H1 (cell line): ENCODE measurements at regions not wholly inside any gene's neighbourhood (a gene's known extent, or its start where the extent isn't known, plus 50 kb on each side); places are given as distances from the start of the nearest gene placed in this dataset.

Source experiments
- CTCF ChIA-PET: fragments of 300-600 bp; sonication (Branson Sonifier 250); formaldehyde crosslinking; loops from one replicate; lab custom pipeline; 2021; ENCODE audit not compliant: partially characterized antibody; lab: Charles Lee
- POLR2A ChIA-PET: fragments of 300-600 bp; sonication (Branson Sonifier 250); formaldehyde crosslinking; loops from one replicate; lab custom pipeline; 2021; ENCODE audit warnings: inconsistent platforms; ENCODE audit not compliant: partially characterized antibody; lab: Charles Lee
- DNase-seq, 2 experiments: peaks; one replicate each; pipeline versions ENCODE4 v3.0.0 to v3.0.0-alpha.2; 2010 to 2022; ENCODE audit warnings: low spot score in 2 of 2, low read depth in 1 of 2, mixed read lengths in 1 of 2
- FAIRE-seq: peaks from 2 replicates; lab custom pipeline; 2011; peaks lifted over from hg19 to GRCh38; lab: Jason Lieb, UNC
- H2AFZ ChIP-seq: 2 replicates; pipeline ENCODE4 v1.8.1; 2012; ENCODE audit warnings: low read length, inconsistent platforms
- H2AK5ac ChIP-seq: 2 replicates; pipeline ENCODE4 v1.6.1; 2013; ENCODE audit warnings: low read depth, low read length
- H2BK120ac ChIP-seq: replicated peaks from 2 replicates; pipeline ENCODE3; 2013; ENCODE audit warnings: low read depth, low read length, inconsistent platforms
- H2BK12ac ChIP-seq: 2 replicates; pipeline ENCODE4 v1.6.1; 2013; ENCODE audit warnings: low read depth, low read length
- H2BK15ac ChIP-seq: 2 replicates; pipeline ENCODE4 v1.6.1; 2013; ENCODE audit warnings: low read length
- H2BK20ac ChIP-seq: 2 replicates; pipeline ENCODE4 v1.6.1; 2013; ENCODE audit warnings: low read length
- H2BK5ac ChIP-seq: 2 replicates; pipeline ENCODE4 v1.6.1; 2013; ENCODE audit warnings: low read depth, low read length
- H3K14ac ChIP-seq: 2 replicates; pipeline ENCODE4 v1.6.1; 2013; ENCODE audit warnings: inconsistent platforms; ENCODE audit not compliant: insufficient read length
- H3K18ac ChIP-seq: 2 replicates; pipeline ENCODE4 v1.6.1; 2013; ENCODE audit warnings: low read length; ENCODE audit errors: extremely low read depth
- H3K23ac ChIP-seq: 2 replicates; pipeline ENCODE4 v1.6.1; 2013; ENCODE audit warnings: inconsistent platforms; ENCODE audit not compliant: insufficient read length
- H3K23me2 ChIP-seq: 2 replicates; pipeline ENCODE4 v1.6.1; 2013; ENCODE audit warnings: low read depth, low read length
- H3K27ac ChIP-seq: 2 replicates; pipeline ENCODE4 v1.6.1; 2011; ENCODE audit warnings: low read depth, low read length, inconsistent platforms
- H3K27me3 ChIP-seq, 4 experiments: replicated peaks in 1 of 4; 1 replicate in 1 of 4; 2 replicates in 3 of 4; pipeline versions ENCODE4 v1.6.1 to v1.8.1; 2011 to 2013; ENCODE audit warnings: low read length in 3 of 4, mild to moderate bottlenecking in 3 of 4, inconsistent platforms in 2 of 4, mixed read lengths in 2 of 4, moderate library complexity in 1 of 4; ENCODE audit not compliant: control insufficient read depth in 3 of 4, insufficient read depth in 3 of 4; ENCODE audit errors: extremely low read depth in 1 of 4
- H3K36me3 ChIP-seq, 4 experiments: 2 replicates each; pipeline versions ENCODE4 v1.6.1 to v1.8.1; 2011 to 2013; ENCODE audit warnings: mild to moderate bottlenecking in 4 of 4, low read length in 3 of 4, moderate library complexity in 2 of 4, control low read depth in 1 of 4, inconsistent platforms in 1 of 4; ENCODE audit not compliant: insufficient read depth in 4 of 4, control insufficient read depth in 2 of 4
- H3K4ac ChIP-seq: replicated peaks from 2 replicates; pipeline ENCODE3; 2013; ENCODE audit warnings: low read length, low read depth, mixed read lengths, inconsistent platforms; ENCODE audit not compliant: insufficient read length
- H3K4me1 ChIP-seq, 4 experiments: replicated peaks in 1 of 4; 1 replicate in 1 of 4; 2 replicates in 3 of 4; pipeline versions ENCODE4 v1.6.1 to v1.8.1; 2011 to 2013; ENCODE audit warnings: low read length in 3 of 4, inconsistent platforms in 2 of 4, mixed read lengths in 1 of 4; ENCODE audit not compliant: insufficient read depth in 4 of 4, control insufficient read depth in 3 of 4
- H3K4me2 ChIP-seq, 2 experiments: 2 replicates each; pipeline versions ENCODE4 v1.6.1 to v1.8.1; 2011 to 2013; ENCODE audit warnings: low read depth in 2 of 2, low read length in 2 of 2, control low read depth in 1 of 2, inconsistent platforms in 1 of 2, mild to moderate bottlenecking in 1 of 2; ENCODE audit not compliant: insufficient read depth in 1 of 2
- H3K4me3 ChIP-seq, 4 experiments: fragments of 200-600, 300-600 bp in 1 of 4; sonication (generic), shearing (Covaris generic), sonication (Bioruptor Twin) in 1 of 4; 2 replicates each; pipeline versions ENCODE4 v1.5.1 to v1.8.1; 2011 to 2016; ENCODE audit warnings: low read length in 4 of 4, low read depth in 3 of 4, control low read depth in 2 of 4, inconsistent platforms in 2 of 4, mild to moderate bottlenecking in 2 of 4, mixed read lengths in 1 of 4, moderate library complexity in 1 of 4; ENCODE audit not compliant: insufficient read depth in 2 of 4; ENCODE audit errors: extremely low read depth in 1 of 4
- H3K56ac ChIP-seq: replicated peaks from 2 replicates; pipeline ENCODE3; 2013; ENCODE audit warnings: low read depth, mild to moderate bottlenecking, mixed read lengths, low read length, inconsistent platforms; ENCODE audit not compliant: insufficient read length
- H3K79me1 ChIP-seq: 2 replicates; pipeline ENCODE4 v1.6.1; 2013; ENCODE audit warnings: low read depth, low read length, control low read depth
- H3K79me2 ChIP-seq, 2 experiments: 2 replicates each; pipeline versions ENCODE4 v1.6.1 to v1.8.1; 2012 to 2013; ENCODE audit warnings: low read length in 2 of 2, mild to moderate bottlenecking in 2 of 2, inconsistent platforms in 1 of 2; ENCODE audit not compliant: insufficient read depth in 2 of 2, control insufficient read depth in 1 of 2
- H3K9ac ChIP-seq, 4 experiments: replicated peaks in 1 of 4; 1 replicate in 1 of 4; 2 replicates in 3 of 4; pipeline versions ENCODE4 v1.6.1 to v1.8.1; 2011 to 2013; ENCODE audit warnings: low read depth in 3 of 4, low read length in 3 of 4, control low read depth in 2 of 4, mild to moderate bottlenecking in 2 of 4, moderate library complexity in 2 of 4, inconsistent platforms in 1 of 4; ENCODE audit errors: extremely low read depth in 1 of 4
- H3K9me3 ChIP-seq, 2 experiments: 2 replicates each; pipeline versions ENCODE4 v1.6.1 to v1.8.1; 2012 to 2013; ENCODE audit warnings: mild to moderate bottlenecking in 2 of 2, moderate library complexity in 2 of 2, control low read depth in 1 of 2, inconsistent platforms in 1 of 2, low read depth in 1 of 2, low read length in 1 of 2, mixed read lengths in 1 of 2; ENCODE audit not compliant: insufficient read depth in 2 of 2
- H4K20me1 ChIP-seq, 2 experiments: replicated peaks in 1 of 2; 2 replicates each; pipeline versions ENCODE3 to v1.8.1; 2011 to 2013; ENCODE audit warnings: inconsistent platforms in 2 of 2, low read length in 2 of 2, mild to moderate bottlenecking in 1 of 2; ENCODE audit not compliant: insufficient read depth in 2 of 2, control insufficient read depth in 1 of 2
- H4K5ac ChIP-seq: 2 replicates; pipeline ENCODE4 v1.6.1; 2013; ENCODE audit warnings: low read length, low read depth, mixed read lengths, inconsistent platforms; ENCODE audit not compliant: insufficient read length
- H4K8ac ChIP-seq: 2 replicates; pipeline ENCODE4 v1.8.0; 2013; ENCODE audit warnings: mild to moderate bottlenecking, moderate library complexity, low read length, inconsistent platforms; ENCODE audit not compliant: insufficient read depth; ENCODE audit errors: extremely low read depth
- H4K91ac ChIP-seq: replicated peaks from 2 replicates; pipeline ENCODE3; 2013; ENCODE audit warnings: low read length, mixed read lengths, inconsistent platforms; ENCODE audit not compliant: insufficient read length
- ASH2L ChIP-seq: fragments of 200-600, 300-600 bp; sonication (generic); IDR thresholded peaks from one replicate; pipeline ENCODE4 v1.7.1; 2017; ENCODE audit warnings: low read length
- CHD1 ChIP-seq: IDR thresholded peaks from 2 replicates; pipeline ENCODE4 v1.6.1; 2012; ENCODE audit warnings: low read depth, low read length, improper control_type of control experiment
- JUND ChIP-seq: IDR thresholded peaks from 2 replicates; pipeline ENCODE4 v1.6.1; 2011; ENCODE audit warnings: mild to moderate bottlenecking, improper control_type of control experiment, low read length
- PHF8 ChIP-seq: fragments of 200-600 bp; sonication (generic); conservative IDR thresholded peaks from 2 replicates; pipeline ENCODE4 v1.7.1; 2012; ENCODE audit warnings: low read depth, mild to moderate bottlenecking, inconsistent platforms, low read length, moderate library complexity
- RBBP5 ChIP-seq: IDR thresholded peaks from 2 replicates; pipeline ENCODE4 v1.7.1; 2012; ENCODE audit warnings: low read depth, mild to moderate bottlenecking, inconsistent platforms, low read length, moderate library complexity, borderline replicate concordance
- RFX5 ChIP-seq: IDR thresholded peaks from 2 replicates; pipeline ENCODE4 v1.6.1; 2011; ENCODE audit warnings: low read depth, low read length, improper control_type of control experiment, borderline replicate concordance
- SIN3A ChIP-seq, 2 experiments: IDR thresholded peaks in 1 of 2; conservative IDR thresholded peaks in 1 of 2; 2 replicates each; pipeline ENCODE4 v1.6.1; 2011 to 2012; ENCODE audit warnings: low read length in 2 of 2, improper control_type of control experiment in 1 of 2, low read depth in 1 of 2, mild to moderate bottlenecking in 1 of 2
- SIX5 ChIP-seq: IDR thresholded peaks from 2 replicates; pipeline ENCODE4 v1.6.1; 2011; ENCODE audit warnings: mild to moderate bottlenecking, low read depth, low read length
- TBP ChIP-seq: IDR thresholded peaks from 2 replicates; pipeline ENCODE4 v1.6.1; 2011; ENCODE audit warnings: low read depth, low read length, improper control_type of control experiment
- WGBS, 2 experiments: shearing (Covaris generic) in 1 of 2; methylation state at CpG; one replicate each; pipeline versions ENCODE4 v1.1.6 to v1.1.7; 2013 to 2015; ENCODE audit warnings: low lambda C conversion rate in 2 of 2, mixed read lengths in 2 of 2, inconsistent platforms in 1 of 2, low coverage in 1 of 2, missing lambda C conversion rate in 1 of 2; ENCODE audit not compliant: insufficient replicate concordance in 2 of 2, insufficient coverage in 1 of 2, insufficient read length in 1 of 2; ENCODE audit errors: extremely low coverage in 1 of 2, missing lambda C conversion rate in 1 of 2; 5-methylcytosine and 5-hydroxymethylcytosine counted together
- TF ChIP-seq, protein P1 (sequence below): IDR thresholded peaks from 2 replicates; pipeline ENCODE4 v1.6.1; 2011; ENCODE audit warnings: low read depth, mild to moderate bottlenecking, low read length; ENCODE audit not compliant: insufficient read depth

DNA sequence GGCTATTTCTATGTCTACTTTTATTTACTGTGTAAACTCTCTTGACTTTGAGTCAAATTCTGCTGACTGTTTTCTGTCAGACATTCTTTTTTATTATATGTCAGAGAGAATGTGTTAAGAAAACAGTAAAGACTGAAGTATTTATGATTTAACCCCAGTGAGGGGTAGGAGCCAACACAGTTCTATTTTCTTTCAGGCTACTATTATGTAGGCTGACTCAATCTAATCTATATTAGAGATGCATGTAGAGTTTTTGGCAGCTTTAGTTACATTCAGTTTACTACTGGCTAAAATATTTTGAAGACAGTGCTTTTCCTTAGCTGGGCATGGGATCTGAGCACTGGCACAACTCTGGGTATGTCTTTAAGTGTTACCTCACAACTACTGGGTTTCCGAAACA, 1108.0 kb downstream of the CDH11 start:
- H2AFZ ChIP-seq, result no peak overlapping the region
- H3K4ac ChIP-seq, result no peak overlapping the region
- no peak overlapping the region for H3K4me3 ChIP-seq
- H2AK5ac ChIP-seq, result no peak overlapping the region
- CTCF ChIA-PET, result no interaction called here
- H4K20me1 ChIP-seq, result no peaks in the 10 kb centered on the region
- H3K27me3 ChIP-seq, result peaks cover 0 to 1% (median 0%) of the 10 kb centered on the region in 4 experiments; a peak in 1 of 7 replicates
- no peaks in the 10 kb centered on the region; the same call in 1 of the 2 replicates for H3K23me2 ChIP-seq
- no peak overlapping the region for H2BK120ac ChIP-seq
- no peak overlapping the region for H2BK5ac ChIP-seq
- H3K27ac ChIP-seq, result no peak overlapping the region
- no peak overlapping the region for H2BK15ac ChIP-seq
- no peak overlapping the region for H3K14ac ChIP-seq
- peaks cover 0 to 3% of the 10 kb centered on the region in 2 experiments; a peak in 2 of 4 replicates for H3K9me3 ChIP-seq
- no peak overlapping the region for H3K9ac ChIP-seq
- H4K5ac ChIP-seq, result no peak overlapping the region
- no peak overlapping the region for H3K18ac ChIP-seq
- FAIRE-seq, result no peak
- H3K36me3 ChIP-seq, result no peaks in the 10 kb centered on the region
- POLR2A ChIA-PET, result no interaction called here
- no peak overlapping the region for H4K8ac ChIP-seq
- H3K4me1 ChIP-seq, result no peaks in the 10 kb centered on the region
- H2BK12ac ChIP-seq, result no peak overlapping the region
- 85% methylated on average over 1 of the region's 1 CpG; no CpG with 5 or more reads in 1 of the 2 experiments for whole genome bisulfite sequencing, 2 experiments
- no peak overlapping the region for H4K91ac ChIP-seq
- H3K56ac ChIP-seq, result no peak overlapping the region
- H3K23ac ChIP-seq, result no peak overlapping the region
- H2BK20ac ChIP-seq, result no peak overlapping the region
- no peaks in the 10 kb centered on the region for H3K79me1 ChIP-seq
- no peak for DNase-seq
- no peaks in the 10 kb centered on the region for H3K79me2 ChIP-seq
- H3K4me2 ChIP-seq, result no peak overlapping the region
- TF ChIP-seq ASH2L (no peak), PHF8 (no peak), SIX5 (no peak), TBP (no peak), SIN3A (conservative IDR thresholded peaks at IDR 0.05 in 1 of 2, IDR thresholded peaks at IDR 0.05 in 1 of 2; ENCODE audit: low read depth in 1 of 2, low read length in 2 of 2) (no peak), JUND (no peak), RFX5 (no peak), CHD1 (no peak), RBBP5 (no peak)
- TF ChIP-seq, protein P1, sequence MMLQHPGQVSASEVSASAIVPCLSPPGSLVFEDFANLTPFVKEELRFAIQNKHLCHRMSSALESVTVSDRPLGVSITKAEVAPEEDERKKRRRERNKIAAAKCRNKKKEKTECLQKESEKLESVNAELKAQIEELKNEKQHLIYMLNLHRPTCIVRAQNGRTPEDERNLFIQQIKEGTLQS, result no peak
